GM12873 (cell line): ENCODE measurements at regions not wholly inside any gene's neighbourhood (a gene's known extent, or its start where the extent isn't known, plus 50 kb on each side); places are given as distances from the start of the nearest gene placed in this dataset.

Source experiments
- TF ChIP-seq, protein P1 (sequence below): IDR thresholded peaks from 2 replicates; pipeline ENCODE4 v1.5.1; 2012; ENCODE audit warnings: low read depth, mild to moderate bottlenecking, moderate library complexity, low read length, control low read depth; ENCODE audit not compliant: insufficient read depth; ENCODE audit errors: missing control alignments

DNA sequence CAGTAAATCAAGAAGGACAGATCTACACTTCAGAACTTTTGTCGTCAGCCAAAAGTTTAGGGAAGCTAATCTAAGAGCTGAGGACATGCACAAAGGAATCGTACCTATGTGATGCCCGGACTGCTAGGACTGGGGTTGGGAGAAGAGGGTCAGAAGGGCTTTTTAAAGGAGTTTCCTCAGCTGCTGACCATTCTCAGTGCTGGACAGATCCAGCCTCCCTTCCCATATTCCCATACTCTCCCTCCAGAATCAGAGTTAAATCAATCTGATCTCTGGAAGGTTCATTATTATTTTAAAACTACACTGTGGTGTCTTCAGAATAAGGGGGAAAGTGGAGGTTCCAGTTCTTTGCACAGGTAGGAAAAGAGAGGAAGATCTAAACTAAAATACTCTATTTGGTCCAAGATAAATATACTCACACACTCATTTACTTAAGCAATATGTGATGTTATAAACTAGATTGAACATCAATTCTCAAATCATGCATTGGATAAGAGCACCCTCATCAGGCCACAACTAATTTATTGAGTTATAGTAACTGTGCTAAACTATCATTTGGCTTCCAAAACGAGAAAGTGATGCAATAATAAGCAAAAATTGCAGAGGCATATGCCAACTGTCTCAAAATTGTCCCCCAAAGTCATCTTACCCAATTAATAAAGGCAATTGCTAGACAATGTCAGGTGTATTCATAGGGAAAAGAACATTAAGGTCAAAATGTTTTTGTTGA lies 124.7 kb downstream of the HNRNPD start:
- TF ChIP-seq, protein P1, sequence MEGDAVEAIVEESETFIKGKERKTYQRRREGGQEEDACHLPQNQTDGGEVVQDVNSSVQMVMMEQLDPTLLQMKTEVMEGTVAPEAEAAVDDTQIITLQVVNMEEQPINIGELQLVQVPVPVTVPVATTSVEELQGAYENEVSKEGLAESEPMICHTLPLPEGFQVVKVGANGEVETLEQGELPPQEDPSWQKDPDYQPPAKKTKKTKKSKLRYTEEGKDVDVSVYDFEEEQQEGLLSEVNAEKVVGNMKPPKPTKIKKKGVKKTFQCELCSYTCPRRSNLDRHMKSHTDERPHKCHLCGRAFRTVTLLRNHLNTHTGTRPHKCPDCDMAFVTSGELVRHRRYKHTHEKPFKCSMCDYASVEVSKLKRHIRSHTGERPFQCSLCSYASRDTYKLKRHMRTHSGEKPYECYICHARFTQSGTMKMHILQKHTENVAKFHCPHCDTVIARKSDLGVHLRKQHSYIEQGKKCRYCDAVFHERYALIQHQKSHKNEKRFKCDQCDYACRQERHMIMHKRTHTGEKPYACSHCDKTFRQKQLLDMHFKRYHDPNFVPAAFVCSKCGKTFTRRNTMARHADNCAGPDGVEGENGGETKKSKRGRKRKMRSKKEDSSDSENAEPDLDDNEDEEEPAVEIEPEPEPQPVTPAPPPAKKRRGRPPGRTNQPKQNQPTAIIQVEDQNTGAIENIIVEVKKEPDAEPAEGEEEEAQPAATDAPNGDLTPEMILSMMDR = no peak

DNA sequence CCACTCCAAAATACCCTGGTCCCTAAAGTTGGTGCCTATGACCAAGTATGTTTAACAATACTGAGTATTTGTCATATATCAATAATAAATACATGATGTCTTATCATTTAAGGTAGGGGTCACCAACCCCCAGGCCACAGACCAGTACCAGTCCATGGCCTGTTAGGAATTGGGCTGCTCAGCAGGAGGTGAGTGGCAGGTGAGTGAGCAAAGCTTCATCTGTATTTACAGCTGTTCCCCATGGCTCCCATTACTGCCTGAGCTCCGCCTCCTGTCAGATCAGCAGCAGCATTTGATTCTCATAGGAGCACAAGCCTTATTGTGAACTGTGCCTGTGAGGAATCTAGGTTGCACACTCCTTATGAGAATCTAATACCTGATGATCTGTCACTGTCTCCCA lies 126.2 kb downstream of the HNRNPD start:
- TF ChIP-seq, protein P1 = no peak

DNA sequence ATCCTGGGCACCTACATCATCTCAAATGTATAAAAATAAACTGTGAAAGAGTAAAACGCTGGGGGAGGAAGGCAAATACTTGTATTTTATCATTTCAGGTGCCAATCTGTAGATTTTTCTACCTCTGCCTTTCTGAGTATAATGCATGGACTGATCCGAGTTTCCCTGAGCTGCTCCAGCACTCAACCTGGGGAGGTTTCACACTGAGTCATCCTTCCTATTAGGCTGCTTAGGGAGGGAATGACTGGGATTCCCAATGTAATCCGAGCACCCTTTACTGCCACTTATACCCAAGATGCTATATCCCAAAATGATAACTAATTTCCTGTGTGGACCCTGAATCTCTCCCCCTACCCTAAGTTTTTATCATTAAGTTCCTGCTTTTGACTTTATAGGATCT lies 126.6 kb downstream of the HNRNPD start:
- TF ChIP-seq, protein P1 = no peak

DNA sequence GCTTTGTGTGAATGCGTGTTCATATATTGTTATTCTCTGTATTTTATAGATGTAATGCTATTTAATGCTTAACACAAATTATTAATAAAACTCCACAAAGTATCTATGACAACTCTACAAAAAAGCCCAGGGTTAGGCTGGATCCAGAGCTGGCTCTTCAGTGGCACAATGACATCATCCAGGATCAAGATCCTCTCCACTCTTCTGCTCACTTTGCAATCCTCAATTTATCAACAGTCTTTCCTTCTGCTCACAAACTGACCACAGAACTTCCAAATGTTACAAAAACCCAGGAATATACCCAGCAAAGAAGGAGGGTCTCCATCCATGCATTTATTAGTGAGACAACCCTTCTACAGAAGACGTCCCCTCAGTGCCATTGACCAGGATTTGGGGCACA lies 132.3 kb downstream of the HNRNPD start:
- TF ChIP-seq, protein P1 = no peak

DNA sequence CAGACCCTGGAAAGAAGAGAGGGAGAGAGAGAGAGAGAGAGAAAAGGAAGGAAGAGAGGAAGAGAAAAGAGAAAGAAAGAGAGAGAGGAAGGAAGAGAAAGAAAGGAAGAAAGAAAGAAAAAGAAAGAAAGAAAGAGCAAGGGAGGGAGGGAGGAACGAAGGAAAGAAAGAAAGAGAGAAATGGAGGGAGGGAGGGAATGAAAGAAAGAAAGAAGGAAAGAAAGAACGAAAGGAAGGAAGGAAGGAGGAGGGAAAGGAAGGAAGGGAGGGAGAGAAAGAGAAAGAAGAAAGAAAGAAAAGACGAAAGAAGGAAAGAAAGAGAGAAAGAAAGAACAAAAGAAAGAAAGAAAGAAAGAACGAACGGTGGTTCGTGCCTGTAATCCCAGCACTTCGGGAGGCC lies 133.4 kb downstream of the HNRNPD start:
- TF ChIP-seq, protein P1 = no peak

DNA sequence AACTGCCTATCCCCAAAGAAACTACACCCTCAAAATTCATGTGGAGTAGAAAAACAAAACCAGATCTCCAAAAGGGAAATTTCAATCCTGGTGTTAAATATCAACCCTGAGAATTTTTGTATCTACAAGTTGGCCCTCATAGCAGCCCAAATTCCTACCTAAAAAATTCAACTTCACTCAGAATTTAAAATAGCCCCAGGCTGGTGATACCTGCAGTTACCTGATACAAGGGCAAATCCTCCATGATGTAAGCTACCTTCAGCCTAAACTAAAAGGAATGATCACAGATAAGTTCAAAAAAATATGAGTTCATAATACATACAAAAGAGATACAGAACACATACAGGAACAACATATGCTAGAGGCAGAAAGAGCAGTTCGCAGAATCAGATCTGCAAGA lies 138.4 kb downstream of the HNRNPD start:
- TF ChIP-seq, protein P1 = no peak

DNA sequence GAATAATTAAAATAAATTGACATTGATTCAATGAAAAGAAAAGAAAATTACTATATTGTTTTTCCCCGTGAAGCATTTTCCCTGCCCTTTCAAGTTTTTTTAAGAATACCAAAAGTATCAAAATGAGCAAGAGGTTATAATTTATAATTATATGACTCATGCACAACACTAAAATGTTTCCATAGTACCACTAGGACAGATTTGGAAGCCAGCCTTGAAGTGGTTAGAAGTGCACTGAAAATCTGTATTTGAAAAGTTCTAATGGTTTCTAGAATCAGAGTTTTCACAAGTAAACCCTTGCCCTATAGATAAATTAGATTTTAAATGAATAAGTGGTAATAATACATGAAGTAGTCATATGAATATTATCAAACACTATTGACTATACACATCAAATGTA lies 140.9 kb downstream of the HNRNPD start:
- TF ChIP-seq, protein P1 = no peak
